Thyroid gland (tissue), 4 donors: ENCODE measurements at regions not wholly inside any gene's neighbourhood (a gene's known extent, or its start where the extent isn't known, plus 50 kb on each side); places are given as distances from the start of the nearest gene placed in this dataset.

Experiments used
- DNase-seq, 2 donors: peaks; one replicate each; pipeline ENCODE4 v3.0.0-alpha.2; 2019
- H3K27ac ChIP-seq, 3 donors: fragments of 200-600 bp; sonication (generic); 1 replicate in 2 of 3; 2 replicates in 1 of 3; pipeline ENCODE4 v1.5.1; 2016 to 2019; ENCODE audit warnings: mild to moderate bottlenecking in 1 of 3, moderate library complexity in 1 of 3
- H3K27me3 ChIP-seq: fragments of 200-600 bp; sonication (generic); one replicate; pipeline ENCODE4 v1.5.1; 2019
- H3K36me3 ChIP-seq, 2 donors: fragments of 200-600 bp; sonication (generic); one replicate each; pipeline ENCODE4 v1.5.1; 2016 to 2019
- H3K4me1 ChIP-seq, 2 donors: fragments of 200-600 bp; sonication (generic); one replicate each; pipeline ENCODE4 v1.5.1; 2017 to 2019
- H3K4me3 ChIP-seq, 3 donors: fragments of 200-600 bp; sonication (generic); replicated peaks in 1 of 3; 1 replicate in 2 of 3; 2 replicates in 1 of 3; pipeline ENCODE4 v1.5.1; 2016; ENCODE audit warnings: mild to moderate bottlenecking in 1 of 3
- H3K9me3 ChIP-seq: fragments of 200-600 bp; sonication (generic); one replicate; pipeline ENCODE4 v1.5.1; 2017
- CTCF ChIP-seq, 6 experiments: fragments of 200-600 bp in 3 of 6; fragments of 450-650 bp in 3 of 6; sonication (generic) in 3 of 6; IDR thresholded peaks; one replicate each; pipeline ENCODE4 v1.5.1; 2016 to 2019; ENCODE audit warnings: antibody characterized with exemption in 6 of 6, mild to moderate bottlenecking in 2 of 6, inconsistent platforms in 1 of 6, moderate library complexity in 1 of 6
- POLR2A ChIP-seq, 2 donors: fragments of 450-650 bp; IDR thresholded peaks; one replicate each; pipeline ENCODE4 v1.6.1; 2017; ENCODE audit warnings: antibody characterized with exemption in 2 of 2, mild to moderate bottlenecking in 2 of 2, moderate library complexity in 1 of 2
- WGBS, 2 donors: methylation state at CpG; one replicate each; pipeline ENCODE4 v1.1.5; 2017; 5-methylcytosine and 5-hydroxymethylcytosine counted together
- intact Hi-C: fragments of 100-400 bp; cut with DNase I; formaldehyde crosslinking; loops from one replicate; pipeline ENCODE4 v1.15.1; 2023

DNA sequence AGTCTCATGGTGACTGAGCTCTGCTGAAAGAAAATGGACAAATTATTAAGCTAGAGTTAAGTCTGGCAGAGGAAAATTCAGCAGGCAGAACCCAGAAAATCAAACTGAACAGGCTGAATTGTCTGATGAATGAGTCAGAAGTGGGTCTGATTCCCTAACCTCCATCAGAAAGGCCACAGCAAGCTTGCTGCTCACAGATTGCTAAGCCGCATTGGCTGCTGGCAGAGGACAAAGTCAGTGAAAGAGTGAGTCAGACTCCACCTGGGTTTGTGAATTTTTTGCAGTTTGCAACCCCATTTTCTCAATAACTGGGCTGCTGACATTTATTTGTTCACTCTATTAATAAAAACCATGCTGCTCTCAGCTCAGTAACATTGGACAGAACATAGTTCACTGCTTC is 191.3 kb downstream of the EPM2A start:
- Histone ChIP-seq H3K27me3 (no peaks in the 10 kb centered on the region), H3K9me3 (no peaks in the 10 kb centered on the region), H3K36me3 (no peaks in the 10 kb centered on the region), H3K4me3 (no peak overlapping the region), H3K27ac (no peak overlapping the region), H3K4me1 (no peaks in the 10 kb centered on the region)
- intact Hi-C loops: no loop called here
- DNase-seq: no peak
- 73 to 75% methylated on average over 1 of the region's 1 CpG for WGBS, 2 donors
- no peak for TF ChIP-seq POLR2A (IDR thresholded peaks at IDR 0.05)
- TF ChIP-seq CTCF (IDR thresholded peaks at IDR 0.05): no peak

DNA sequence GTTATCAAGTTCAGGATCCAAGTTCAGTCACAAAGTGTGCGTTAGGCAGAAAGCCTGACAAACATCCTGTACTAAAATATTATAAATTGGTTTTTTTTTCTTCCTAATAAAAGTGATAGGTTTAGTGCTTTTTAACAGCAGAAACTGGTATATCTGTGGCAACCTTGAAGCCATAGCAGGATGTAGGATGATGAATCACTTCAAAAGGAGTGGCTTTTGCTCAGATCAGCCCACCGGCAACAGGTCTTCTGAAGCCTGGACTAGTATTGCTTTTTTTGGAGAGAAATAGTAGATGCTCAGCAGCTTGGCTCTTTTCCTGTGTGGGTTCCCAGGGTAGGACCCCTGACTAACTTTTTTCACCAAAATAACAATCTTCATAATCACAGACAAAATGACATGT is 190.8 kb downstream of the EPM2A start:
- Histone ChIP-seq H3K4me3 (no peak overlapping the region), H3K27ac (no peak overlapping the region)
- WGBS, 2 donors: 77 to 85% methylated on average over 2 of the region's 2 CpGs

GRCh38 chr6:145546265-145546664 is 189.1 kb downstream of the EPM2A start:
- no peak overlapping the region for H3K27ac ChIP-seq
- no peaks in the 10 kb centered on the region for H3K9me3 ChIP-seq
- intact Hi-C loops: no loop called here
- H3K4me3 ChIP-seq: no peak overlapping the region
- no peak for TF ChIP-seq POLR2A (IDR thresholded peaks at IDR 0.05)
- no peak for TF ChIP-seq CTCF (IDR thresholded peaks at IDR 0.05)
- no peaks in the 10 kb centered on the region for H3K36me3 ChIP-seq
- H3K4me1 ChIP-seq: no peaks in the 10 kb centered on the region
- no peaks in the 10 kb centered on the region for H3K27me3 ChIP-seq
- no peak for DNase-seq

More for the DNA sequence above, 190.8 kb downstream of the EPM2A start:
- intact Hi-C loops: no loop called here
- no peak for TF ChIP-seq CTCF (IDR thresholded peaks at IDR 0.05)
- no peaks in the 10 kb centered on the region for H3K4me1 ChIP-seq
- DNase-seq: no peak
- no peaks in the 10 kb centered on the region for H3K9me3 ChIP-seq
- no peaks in the 10 kb centered on the region for H3K27me3 ChIP-seq
- H3K36me3 ChIP-seq: no peaks in the 10 kb centered on the region

DNA sequence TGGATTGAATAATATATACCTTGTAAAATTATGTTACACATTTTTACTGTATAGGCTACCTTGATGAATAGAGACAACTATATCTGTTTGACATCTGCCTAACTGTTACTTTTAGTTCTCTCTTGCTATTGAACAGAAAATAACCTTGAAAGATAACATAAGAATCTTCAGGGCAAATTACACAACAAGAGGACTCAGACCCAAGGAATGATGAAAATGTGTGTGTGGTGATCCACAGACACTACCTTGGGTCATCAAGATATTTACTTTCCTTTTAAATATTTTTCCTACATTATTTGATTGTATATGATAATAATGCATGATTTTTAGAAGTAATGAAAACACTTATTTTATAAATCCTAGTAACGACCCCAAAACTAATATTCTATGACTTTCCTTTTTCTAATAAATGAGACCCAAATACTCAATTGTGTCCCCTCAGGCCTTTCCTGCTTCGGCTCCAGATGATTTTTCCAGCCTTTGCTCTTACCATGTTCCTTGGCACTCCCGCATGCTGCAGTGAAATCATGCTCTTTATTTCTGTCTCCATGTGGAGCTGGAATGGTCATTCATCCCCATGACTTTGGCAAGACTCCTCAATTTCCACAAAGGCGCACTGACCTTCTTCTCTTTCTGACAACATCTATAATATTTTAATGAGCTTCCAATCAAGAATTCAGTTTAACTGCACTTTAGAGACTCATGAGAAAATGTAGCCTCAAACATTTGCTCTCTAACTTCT is 187.6 kb downstream of the EPM2A start:
- TF ChIP-seq CTCF (IDR thresholded peaks at IDR 0.05) (no peak), POLR2A (IDR thresholded peaks at IDR 0.05) (no peak)
- H3K36me3 ChIP-seq: no peaks in the 10 kb centered on the region
- H3K4me3 ChIP-seq: no peak overlapping the region
- DNase-seq: no peak
- 77 to 86% methylated on average over 4 of the region's 4 CpGs for WGBS, 2 donors
- no peak overlapping the region for H3K27ac ChIP-seq
- H3K4me1 ChIP-seq: no peaks in the 10 kb centered on the region
- H3K27me3 ChIP-seq: no peaks in the 10 kb centered on the region
- intact Hi-C loops: no loop called here
- H3K9me3 ChIP-seq: no peaks in the 10 kb centered on the region

DNA sequence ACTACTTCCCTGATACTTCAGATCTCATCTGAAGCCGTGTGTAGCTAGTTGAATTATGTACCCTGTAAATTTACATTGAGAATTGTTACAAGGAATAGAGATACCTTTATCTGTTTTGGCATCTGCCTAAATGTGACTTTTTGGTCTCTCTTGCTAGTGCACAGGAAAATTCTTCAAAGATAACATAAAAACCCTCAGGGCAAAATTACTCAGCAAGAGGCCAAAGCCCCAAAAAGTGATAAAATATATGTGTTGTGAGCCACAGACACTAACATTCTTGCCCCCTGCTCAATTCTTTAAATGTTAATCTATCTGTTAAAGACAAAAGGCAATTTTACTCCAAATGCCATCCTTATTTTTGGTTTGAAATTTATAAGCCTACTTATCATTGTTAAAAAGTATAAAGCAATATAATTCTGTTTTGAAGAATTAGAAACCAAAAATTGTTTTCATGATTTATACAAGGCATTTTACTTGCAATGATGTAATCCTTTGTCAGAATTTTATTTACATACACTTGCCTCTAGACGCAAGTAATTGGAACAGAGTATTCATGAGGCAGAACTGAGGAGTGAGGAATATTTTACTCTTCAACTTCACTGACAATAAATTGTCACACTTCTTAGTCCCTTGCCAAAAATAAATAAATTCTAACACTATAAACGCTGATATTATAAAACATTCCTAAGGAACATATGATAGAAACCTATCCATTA is 186.2 kb downstream of the EPM2A start:
- intact Hi-C loops: no loop called here
- Histone ChIP-seq H3K27me3 (no peaks in the 10 kb centered on the region), H3K9me3 (no peaks in the 10 kb centered on the region), H3K36me3 (no peaks in the 10 kb centered on the region), H3K27ac (no peak overlapping the region), H3K4me1 (no peaks in the 10 kb centered on the region), H3K4me3 (no peak overlapping the region)
- TF ChIP-seq CTCF (IDR thresholded peaks at IDR 0.05) (no peak), POLR2A (IDR thresholded peaks at IDR 0.05) (no peak)
- 61 to 66% methylated on average over 3 of the region's 3 CpGs for WGBS, 2 donors
- no peak for DNase-seq
